HG02970 (cell line): ENCODE measurements at regions not wholly inside any gene's neighbourhood (a gene's known extent, or its start where the extent isn't known, plus 50 kb on each side); places are given as distances from the start of the nearest gene placed in this dataset.

ENCODE experiments used
- ATAC-seq: cut with Tn5 transposase; IDR thresholded peaks from one replicate; pipeline ENCODE4 v1.9.1; 2021; ENCODE audit warnings: mild to moderate bottlenecking, moderate library complexity, moderate number of reproducible peaks; ENCODE audit not compliant: unreplicated experiment, low FRiP score

DNA sequence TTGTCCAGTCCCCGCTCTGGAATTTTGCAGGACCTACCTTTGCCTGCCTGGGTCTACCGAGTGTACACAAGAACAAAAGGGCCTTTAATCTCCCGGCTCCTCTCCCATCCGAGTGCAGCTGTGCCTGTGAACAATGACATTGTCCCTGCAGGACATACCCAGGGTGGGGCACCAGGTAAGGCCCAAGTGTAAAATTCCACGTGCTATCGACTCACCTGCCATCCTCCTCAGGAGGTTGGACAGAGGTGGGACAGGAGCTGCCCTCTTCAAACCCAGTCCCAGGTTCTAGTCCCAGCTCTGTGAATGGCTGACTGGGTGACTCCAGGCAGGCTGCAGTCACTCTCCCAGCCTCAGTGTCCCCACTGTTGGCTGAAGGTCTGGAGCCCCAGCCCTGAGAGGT lies 159.6 kb upstream of the ALDH1B1 start:
- no peak for ATAC-seq

DNA sequence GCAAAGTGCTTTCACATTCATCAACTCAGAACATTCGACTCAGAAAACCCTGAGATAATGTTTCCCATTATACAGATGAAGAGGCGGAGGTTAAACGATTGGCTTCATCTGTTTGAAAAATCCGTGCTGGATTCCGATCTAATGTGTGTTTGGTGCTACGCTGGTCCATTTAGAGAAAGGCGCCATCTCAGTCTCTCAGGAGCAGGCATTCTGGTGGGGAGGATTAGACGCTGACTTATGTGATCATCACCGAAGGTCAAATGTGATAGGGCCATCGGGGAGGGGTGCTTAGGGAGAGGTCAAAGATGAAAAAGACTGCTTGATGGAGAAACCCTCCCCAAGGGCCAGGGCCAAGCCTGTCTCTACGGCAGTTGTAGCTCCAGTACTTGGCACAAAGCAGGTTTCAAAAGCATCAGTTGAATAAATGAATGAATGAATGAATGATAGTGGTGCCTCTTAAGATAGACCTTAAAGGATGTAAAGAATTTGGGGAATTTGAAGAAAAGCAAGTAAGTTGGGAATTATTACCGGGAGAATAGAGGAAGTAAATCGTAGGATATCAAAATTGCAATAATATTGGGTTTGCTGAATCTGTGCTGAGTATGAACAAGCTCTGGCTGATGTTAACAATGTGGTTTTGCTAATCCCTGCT lies 160.6 kb upstream of the SHB start:
- no peak for ATAC-seq

DNA sequence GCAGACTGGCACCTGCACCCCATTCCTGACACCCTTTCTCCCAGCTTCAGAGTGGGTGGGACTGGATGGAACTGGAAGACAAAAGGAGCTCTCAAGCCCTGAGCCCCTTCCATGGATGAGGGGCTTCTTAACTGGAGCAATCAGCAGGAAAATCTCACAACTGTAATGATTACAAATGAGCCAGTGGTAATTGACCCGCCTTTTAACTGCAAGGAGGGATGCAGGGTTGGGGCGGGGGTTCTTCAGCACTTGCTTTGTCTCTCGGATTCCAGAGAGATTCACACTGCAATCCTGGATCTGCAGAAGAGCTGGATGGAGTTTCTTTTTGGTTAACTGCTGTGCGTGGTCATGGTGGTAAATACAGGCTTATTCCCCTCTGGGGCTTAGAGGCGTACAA lies 160.1 kb upstream of the SHB start:
- ATAC-seq = no peak

DNA sequence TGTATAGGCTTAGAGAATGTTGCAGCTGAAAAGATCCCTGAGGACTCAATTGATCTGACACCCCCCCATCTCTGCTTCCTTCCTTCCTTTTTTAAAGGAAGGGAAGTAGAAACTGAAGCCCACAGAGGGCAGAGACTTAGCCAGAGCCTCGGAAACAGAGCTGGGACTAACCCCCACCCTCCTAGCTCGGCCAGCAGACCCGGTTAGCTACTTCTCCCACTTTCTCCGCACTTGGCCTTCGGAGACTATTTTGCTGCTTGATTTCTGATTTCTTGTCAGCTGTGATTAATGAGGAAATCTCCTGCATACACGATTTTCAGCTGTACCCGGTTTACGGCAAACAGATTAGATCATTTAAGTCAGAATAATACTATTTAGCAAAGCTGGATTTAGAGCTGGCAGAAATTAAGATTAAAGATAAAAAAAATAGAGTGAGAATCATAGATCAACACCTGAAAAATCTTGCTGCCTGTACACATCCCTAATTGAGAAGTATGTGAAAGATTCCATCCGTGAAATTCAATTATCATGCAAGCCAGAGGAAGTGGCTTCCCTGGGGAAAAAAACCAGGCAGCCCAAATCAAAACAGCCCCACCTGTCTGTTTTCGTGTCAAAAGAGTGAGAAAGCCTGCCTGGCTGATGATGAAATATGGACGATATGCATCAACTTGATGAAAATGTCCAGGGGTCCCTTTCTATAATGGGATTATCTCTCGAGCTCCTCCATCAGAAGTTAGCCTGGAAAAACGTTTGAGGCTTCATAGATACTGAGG lies 159.5 kb upstream of the SHB start:
- ATAC-seq = no peak

DNA sequence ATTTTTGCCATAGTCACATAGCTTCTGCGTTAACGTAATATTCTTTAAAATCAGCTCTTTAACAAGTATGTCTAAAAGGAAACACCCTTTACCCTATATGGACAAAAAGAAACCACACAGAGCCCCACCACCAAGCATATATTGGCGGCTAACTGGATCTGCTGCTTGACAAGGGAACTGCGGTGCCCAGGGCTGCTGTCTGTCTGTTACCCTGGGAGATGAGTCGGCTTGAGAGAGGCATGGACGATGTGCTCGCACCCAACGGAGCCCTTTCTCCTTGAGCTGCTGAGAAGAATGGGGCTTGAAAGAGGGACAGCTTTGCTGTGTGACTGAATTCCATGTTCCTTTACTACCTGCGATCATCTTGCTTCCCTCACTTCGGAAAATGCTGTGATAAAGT lies 158.6 kb upstream of the SHB start:
- no peak for ATAC-seq

DNA sequence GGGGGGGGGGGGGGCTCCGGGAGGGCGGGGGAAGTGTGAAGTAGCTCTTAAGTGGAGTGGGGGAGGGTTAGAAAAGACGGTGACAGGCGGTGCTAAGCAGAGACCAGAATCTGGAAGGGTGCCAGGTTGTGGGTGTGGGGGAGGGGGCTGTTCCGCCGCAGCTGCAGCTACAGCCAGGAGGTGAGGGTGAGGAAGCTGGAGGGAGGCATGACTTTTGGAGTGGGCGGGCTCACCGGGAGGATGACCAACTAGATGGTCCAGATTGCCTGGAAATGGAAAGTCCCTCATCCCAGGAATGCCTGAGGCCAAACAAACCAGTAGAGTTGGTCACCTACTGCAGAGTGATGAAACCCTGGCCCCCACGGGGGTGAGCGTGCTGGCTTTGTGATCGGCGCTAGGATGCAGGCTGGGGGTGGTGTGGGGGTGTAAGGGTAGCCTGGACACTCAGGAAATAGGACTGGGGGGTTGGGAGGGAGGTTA lies 158.1 kb upstream of the SHB start:
- peak; percentile 69 for ATAC-seq

DNA sequence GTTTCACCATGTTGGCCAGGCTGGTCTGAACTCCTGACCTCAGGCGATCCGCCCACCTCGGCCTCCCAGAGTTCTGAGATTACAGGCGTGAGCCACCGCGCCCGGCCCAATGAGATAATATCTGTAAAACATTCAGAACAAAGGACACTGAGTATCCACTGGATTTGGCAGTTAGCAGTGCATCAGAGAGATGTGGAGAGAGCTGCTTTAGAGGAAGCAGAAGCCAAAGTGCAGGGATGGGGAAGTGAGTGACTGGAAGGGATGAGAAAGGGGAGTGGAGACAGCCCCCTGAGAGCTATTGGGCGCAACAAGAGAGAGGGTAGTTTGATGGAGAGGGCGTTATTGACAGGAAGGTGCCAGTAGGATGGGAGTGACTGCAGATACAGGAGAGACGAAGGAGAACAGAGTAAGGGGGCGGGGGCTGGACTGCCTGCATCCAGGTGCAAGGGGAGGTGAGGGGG lies 157.5 kb upstream of the SHB start:
- ATAC-seq = no peak

DNA sequence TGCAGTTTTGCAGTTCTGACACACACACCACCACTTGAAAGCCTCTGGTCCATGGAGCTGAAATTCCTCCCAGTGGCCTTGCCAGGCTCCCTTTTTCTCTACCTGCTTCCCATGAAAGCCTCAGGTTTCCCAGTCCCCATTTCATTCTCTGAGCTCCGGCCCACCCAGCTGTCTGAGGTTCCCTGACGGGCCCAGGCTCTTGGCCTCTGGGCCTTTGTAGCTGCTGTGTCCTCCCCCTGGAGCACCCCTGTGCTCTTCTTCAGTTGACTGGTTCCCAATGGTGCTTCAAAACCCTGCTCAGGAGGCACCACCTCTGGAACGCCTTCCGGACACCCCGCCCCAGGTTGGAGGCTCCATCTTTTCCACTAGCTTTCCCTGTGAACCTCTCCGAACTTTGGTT lies 155.9 kb upstream of the SHB start:
- ATAC-seq = no peak

DNA sequence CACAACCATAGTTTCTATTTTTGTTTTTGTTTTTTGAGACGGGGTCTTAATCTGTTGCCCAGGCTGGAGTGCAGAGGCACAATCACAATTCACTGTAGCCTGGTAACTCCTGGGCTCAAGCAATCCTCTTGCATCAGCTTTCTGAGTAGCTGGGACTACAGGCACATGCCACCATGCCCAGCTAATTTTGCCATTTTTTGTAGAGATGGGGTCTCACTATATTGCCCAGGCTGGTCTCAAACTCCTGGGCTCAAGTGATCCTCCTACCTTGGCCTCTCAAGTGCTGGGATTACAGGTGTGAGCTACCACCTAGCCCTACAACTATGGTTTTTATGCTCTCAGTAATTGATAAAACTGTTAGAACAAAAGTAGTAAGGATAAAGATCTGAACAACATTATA lies 147.5 kb upstream of the SHB start:
- ATAC-seq = no peak

DNA sequence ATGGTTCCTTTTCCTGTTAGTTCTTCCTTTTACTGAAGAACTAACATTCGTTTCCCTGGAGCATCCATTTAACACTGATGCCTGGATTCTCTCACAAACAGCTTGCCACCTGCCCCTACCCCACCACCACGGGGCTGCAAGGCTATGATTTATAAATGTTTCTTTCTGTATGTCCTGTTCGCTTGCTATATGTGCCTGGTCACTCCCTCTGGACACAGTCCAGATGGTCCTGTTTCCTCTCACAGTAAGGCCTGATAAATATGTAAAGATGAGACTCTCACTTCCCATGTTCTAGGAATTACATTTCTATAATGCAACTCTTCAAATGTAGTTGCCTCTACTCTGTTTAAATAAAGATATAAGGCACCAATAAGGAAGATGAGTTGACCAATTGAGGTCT lies 146.4 kb upstream of the SHB start:
- no peak for ATAC-seq

DNA sequence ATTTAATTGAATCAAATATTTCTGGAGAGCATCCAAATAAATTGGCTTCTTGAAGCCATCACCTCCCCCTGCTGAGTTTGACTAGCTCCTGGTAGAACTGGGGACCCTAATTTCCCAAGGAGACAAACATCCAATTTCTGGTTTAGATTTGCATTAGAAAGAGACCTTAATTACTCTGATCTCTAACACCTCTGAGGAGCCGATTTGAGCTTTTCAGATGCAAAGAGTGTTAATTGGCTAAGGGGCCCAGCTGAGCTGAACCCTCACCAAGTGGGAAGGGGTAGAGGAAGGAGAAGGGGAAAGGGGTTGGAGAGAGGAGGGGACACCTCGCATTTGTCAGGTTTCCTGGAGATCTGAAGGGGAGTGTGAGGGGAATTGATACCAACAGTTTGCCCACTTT lies 145.4 kb upstream of the SHB start:
- ATAC-seq = no peak

DNA sequence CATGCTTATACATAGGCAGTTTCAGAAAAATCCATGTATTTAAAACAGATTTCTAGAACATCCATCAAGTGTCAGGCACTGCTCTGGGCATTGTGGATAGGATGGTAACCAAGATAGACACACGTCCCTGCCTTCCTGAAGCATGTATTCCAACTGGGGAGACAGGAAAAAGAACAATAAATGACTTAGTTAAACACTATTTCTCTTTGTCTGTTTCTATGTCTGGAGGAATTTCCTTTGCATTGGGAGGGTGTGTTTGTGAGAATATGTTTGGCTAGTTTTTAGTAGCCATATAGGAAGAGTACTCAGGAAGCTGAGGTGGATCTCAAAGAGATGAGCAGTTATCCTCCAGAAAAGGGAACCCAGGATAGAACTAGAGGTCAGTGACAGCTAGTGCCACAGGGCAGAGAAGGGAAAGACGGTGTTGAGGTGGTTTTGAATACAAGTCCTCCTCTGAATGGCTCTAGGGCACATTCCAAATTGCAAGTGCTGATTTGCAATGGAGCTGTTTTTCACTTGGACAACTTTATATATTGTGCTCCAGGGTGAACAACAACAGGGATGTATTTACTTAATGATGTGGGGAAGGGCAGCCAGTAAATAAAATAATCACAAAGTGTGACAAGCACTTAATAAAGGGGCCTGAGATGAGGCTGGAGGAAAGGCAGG lies 144.7 kb upstream of the SHB start:
- ATAC-seq = no peak

DNA sequence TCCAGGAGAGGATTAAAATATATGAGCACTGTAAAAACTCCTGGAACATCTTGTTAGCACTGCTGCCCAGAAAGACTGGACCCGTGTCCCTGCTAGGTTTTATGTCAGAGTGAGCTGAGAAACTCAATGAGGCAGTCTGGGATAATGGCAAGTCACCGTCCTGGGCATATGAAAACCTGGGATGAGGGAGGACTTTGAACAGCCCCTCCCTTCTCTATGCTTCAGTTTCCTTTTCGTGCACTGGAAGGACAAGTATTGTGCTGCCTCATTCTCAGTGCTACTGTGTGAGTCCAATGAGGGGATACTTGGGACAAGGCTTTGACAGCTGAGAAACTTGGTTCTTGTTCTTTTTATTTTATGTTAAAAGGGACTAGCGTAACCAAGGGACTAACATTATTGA lies 143.0 kb upstream of the SHB start:
- no peak for ATAC-seq

DNA sequence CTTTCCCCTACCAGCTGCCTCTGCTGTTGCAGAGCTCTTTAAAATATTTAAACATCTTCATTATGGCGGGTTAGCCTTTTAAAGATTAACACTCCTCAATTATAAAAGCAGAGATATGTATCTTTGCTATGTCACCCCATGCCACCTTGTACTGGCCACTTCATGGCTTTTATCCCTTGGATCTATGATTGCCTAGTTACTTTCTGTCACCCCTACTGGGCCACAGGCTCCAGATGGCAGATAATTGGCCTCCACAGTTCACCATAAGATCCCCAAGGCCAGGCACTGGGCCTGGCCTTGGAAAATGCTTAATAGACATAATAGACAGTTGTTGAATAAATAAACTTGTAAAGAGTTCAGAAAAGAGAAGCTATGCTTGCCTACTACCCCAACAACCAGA lies 142.0 kb upstream of the SHB start:
- ATAC-seq = no peak

DNA sequence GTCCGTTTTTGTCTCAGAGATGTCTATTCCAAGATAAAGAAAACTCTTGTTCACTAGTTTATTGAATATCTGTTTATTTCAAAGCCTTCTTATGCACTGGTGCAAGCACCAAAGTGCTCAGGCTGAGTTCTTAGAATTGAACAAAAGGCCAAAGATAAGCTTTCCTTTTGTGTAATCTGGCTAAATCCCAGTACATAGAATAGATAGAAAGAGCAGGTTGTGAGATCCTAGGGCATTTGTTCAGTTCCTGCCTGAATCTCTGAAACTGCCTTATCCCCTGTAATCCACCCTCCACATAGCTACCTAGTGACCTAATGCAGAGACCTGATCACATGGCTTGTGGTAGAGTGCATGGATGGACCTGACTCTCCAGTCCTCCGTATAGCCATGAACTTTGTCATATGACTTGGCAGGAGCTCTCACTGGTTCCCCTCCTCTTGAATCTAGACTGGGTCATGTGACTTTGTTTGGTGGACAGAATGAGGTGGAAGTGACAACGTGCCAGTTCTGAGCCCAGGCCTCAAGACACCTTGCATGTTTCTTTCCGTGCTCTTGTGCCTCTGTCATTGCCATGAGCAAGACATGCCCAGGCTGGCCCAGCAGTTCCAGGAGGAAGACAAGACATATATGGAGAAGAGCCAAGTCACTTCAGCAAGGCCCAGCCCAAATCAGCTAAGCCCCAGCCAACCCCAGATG lies 139.3 kb upstream of the SHB start:
- ATAC-seq = no peak

DNA sequence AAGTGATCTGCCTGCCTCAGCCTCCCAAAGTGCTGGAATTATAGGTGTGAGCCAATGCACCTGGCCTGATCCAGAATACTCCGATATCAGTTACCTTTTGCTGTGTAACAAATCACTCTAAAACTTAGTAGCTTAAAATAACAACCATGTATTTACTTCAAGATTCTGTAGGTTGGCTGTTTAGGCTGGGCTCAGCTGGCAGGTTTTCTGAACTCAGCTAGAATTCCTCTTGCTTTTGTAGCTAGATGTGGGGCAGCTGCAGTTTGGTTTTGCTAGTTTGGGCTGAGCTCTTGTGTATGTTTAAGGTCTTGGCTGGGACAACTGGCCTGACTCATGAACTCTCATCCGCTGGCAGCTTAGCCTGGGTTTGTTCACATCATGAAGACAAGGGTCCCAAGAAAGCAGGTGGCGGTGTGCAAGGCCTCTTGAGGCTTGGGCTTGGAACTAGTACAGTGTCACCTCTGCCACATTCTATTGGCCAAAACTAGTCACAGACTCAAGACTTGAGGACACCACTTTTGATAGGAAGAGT lies 138.3 kb upstream of the SHB start:
- no peak for ATAC-seq

DNA sequence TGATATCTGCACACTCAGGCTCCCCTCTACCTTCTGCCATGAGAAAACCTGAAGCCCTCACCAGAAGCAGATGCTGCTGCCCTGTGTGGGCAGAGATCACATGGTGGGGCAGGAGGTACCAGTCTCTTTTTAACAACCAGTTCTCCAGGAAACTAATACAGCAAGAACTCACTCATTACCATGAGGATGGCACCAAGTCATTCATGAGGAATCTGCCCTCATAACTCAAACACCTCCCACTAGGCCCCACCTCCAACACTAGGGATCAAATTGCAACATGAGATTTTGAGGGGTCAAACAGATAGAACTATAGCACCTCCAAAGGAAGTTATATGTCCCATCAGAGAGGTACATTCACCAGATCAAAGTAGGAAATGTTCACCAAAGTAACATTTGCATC lies 136.3 kb upstream of the SHB start:
- no peak for ATAC-seq

DNA sequence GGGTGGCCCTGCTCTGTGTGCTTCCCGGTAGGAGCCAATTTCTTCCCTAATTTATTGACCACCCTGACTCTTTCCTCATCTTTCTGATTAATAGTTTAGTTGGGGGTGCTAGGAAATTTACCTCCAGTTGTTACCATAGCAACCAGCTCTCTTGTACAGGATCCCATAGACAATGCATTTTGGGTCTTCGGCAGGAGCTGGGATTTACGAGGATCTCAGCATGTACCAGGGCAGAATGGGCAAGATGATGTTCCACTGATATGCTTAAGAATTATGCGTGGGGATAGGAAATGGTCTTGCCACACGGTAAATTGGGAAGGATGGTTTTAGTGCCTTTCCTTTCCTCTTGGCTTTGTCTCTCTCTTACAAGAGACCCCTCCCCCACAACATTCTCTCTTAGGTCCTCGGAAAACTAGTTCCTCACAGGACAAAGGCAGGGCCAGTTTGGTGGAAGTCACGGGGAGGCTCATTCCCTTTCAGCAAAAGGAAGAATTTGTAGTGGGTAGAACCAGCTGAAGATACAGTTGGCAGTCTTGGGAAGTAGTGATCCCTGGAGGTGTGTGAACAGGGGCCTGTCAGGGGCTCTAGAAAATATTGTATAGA lies 133.4 kb upstream of the SHB start:
- ATAC-seq = no peak

DNA sequence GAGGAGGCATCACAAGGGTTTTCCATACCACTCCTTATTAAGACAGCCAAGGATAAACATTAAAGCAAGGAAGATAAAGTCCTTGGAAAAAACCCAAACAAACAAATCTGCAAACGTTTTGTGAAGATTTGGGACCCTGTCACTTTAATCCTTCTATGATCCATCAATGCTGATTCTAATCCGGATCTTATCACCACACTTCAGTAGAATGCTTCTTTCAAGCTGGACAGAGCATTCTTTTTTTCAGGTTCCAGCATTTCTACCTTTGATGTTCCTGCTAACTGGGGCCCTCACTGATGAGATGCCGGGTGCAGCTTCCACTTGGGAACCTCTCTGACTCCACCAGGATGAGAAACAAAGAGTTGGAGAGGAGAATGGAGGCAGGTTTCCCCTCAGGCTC lies 132.8 kb upstream of the SHB start:
- no peak for ATAC-seq

DNA sequence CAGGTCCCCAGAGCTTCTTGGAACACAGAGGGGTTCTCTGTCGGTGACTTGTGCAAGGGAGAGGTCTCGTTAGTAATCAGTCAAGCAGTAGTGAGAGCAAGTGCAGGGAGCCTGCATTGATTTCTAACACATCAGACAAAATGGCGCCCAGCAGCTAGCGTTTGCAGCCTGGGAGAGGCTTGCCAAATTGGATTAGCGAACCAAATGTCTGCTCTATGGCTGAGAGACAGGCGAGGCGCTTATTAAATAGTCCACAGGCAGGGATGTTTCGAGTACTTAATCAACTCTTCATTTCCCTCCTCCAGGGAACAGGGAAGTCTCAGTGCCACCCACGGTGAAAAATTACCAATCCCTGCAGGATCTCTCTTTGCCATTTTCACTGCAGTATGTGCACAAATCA lies 131.4 kb upstream of the SHB start:
- no peak for ATAC-seq
